Fibroblast of mammary gland (primary cell): ENCODE measurements at regions not wholly inside any gene's neighbourhood (a gene's known extent, or its start where the extent isn't known, plus 50 kb on each side); places are given as distances from the start of the nearest gene placed in this dataset.

Experiments
- DNase-seq: peaks from one replicate; pipeline ENCODE4 v3.0.0-alpha.2; 2010; ENCODE audit warnings: low read depth
- H3K4me3 ChIP-seq: 2 replicates; pipeline ENCODE4 v1.5.1; 2011; ENCODE audit warnings: low read depth, mild to moderate bottlenecking, low read length, moderate library complexity; ENCODE audit not compliant: control insufficient read depth
- TF ChIP-seq, protein P1 (sequence below): conservative IDR thresholded peaks from 2 replicates; pipeline ENCODE4 v1.5.1; 2011; ENCODE audit warnings: low read depth, low read length, inconsistent platforms; ENCODE audit not compliant: control insufficient read depth, insufficient read depth

DNA sequence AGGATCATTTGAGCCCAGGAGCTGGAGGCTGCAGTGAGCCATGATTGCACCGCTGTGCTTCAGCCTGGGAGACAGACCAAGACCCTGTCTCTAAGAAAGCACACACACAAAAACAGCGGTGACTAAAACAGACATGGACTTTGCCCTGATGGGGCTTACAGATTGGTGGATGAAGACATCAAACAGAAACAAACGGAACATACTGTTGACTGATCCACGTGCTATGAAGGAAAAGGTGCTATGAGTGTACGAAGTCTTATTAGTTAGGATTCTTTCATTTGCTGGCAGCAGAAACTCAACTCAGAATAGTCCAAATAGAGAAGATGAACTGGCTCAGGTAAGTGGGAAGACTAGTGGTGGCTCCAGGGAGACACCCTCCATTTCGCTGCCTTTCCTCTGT, 309.8 kb upstream of the N4BP1 start:
- H3K4me3 ChIP-seq: no peak overlapping the region
- DNase-seq: no peak
- TF ChIP-seq, protein P1, sequence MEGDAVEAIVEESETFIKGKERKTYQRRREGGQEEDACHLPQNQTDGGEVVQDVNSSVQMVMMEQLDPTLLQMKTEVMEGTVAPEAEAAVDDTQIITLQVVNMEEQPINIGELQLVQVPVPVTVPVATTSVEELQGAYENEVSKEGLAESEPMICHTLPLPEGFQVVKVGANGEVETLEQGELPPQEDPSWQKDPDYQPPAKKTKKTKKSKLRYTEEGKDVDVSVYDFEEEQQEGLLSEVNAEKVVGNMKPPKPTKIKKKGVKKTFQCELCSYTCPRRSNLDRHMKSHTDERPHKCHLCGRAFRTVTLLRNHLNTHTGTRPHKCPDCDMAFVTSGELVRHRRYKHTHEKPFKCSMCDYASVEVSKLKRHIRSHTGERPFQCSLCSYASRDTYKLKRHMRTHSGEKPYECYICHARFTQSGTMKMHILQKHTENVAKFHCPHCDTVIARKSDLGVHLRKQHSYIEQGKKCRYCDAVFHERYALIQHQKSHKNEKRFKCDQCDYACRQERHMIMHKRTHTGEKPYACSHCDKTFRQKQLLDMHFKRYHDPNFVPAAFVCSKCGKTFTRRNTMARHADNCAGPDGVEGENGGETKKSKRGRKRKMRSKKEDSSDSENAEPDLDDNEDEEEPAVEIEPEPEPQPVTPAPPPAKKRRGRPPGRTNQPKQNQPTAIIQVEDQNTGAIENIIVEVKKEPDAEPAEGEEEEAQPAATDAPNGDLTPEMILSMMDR: no peak

DNA sequence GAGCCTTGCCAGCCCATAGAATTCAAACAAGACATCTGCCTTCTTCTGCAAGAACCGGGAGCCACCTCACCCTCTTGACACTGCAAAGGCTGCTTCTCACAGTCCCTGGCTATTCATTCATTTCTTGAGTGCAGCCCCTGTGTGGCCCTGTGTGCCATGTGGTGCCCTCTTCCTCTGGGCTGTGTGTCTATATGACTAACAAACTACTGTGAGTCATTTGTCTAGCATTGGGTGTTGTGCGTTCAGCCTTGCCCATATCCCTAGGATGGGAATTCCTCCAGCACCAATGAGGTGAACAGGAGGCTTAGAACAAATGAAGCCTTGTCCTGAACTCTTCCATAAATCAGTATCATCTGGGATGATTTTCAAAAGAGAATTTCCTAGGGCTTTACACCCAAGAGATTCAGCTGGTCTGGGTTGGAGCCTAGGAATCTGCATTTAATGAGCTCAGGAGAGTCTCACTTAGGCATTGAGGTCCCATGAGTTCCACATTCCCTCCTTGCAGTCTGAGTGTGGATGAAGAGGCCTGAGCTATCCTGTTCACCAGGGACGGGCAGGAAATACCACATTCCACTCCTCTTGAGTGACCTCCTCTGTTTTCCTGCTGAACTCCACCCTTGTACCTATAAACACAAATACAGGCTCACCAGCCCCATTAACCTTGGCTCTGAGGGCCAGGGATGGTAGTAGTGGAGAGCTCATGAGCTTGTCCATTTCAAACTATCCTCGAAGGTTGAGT, 308.7 kb upstream of the N4BP1 start:
- DNase-seq: peak; percentile 33
- TF ChIP-seq, protein P1: no peak
- no peak overlapping the region for H3K4me3 ChIP-seq

DNA sequence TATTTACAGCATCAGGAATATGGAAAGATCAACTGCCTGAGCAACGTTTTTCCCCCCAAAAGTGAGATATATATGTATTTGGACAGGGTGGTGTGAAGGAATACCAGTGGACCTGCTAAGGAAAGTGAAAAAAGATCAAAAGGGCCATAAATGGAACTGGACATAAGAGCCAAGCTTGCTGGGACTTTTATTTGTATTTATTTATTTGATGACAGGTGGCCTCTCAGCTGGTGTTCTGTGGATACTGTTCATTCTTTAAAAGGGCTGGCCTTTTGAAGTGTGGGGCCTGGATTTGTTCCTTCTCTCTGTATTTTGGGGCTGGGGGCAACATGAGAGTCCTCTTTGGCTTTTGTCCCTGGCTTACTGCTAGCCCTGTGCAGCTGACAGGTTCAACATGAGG, 306.6 kb upstream of the N4BP1 start:
- H3K4me3 ChIP-seq: no peak overlapping the region
- TF ChIP-seq, protein P1: no peak
- DNase-seq: no peak

DNA sequence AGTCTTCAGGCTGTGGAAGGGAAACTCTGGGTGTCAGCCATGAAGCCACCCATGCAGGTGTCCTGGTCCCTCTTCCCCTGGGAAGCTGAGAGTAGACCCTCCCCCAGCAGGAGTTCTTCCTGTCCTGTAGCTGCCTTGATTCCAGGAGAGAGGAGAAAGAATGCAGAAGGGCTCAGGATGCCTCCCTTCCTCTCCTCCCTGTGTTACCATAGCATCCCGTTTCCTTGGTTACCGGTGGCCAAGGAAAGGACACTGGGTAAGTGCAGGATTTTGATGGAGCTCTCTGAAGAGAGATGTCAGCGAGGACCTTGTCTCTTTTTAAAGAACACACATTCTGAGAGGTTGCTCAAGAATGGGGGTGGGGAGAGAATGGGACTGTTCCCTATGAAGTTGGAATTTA, 304.1 kb upstream of the N4BP1 start:
- H3K4me3 ChIP-seq: no peak overlapping the region
- no peak for DNase-seq
- TF ChIP-seq, protein P1: no peak

GRCh38 chr16:48913384-48913783, 303.4 kb upstream of the N4BP1 start:
- no peak for DNase-seq
- TF ChIP-seq, protein P1: no peak
- no peak overlapping the region for H3K4me3 ChIP-seq

GRCh38 chr16:48912360-48912759, 302.4 kb upstream of the N4BP1 start:
- H3K4me3 ChIP-seq: no peak overlapping the region
- DNase-seq: no peak
- TF ChIP-seq, protein P1: no peak
